Heart left ventricle (tissue), 13 donors: ENCODE measurements at regions not wholly inside any gene's neighbourhood (a gene's known extent, or its start where the extent isn't known, plus 50 kb on each side); places are given as distances from the start of the nearest gene placed in this dataset.

Experiments used
- CTCF ChIP-seq, 12 donors: fragments of 200-600 bp; sonication (generic) in 4 of 12; IDR thresholded peaks; one replicate each; pipeline versions ENCODE4 v1.5.0 to v1.8.0; 2018 to 2022; ENCODE audit warnings: antibody characterized with exemption in 12 of 12, mild to moderate bottlenecking in 5 of 12
- POLR2A ChIP-seq, 2 donors: fragments of 450-650 bp; IDR thresholded peaks; one replicate each; pipeline ENCODE4 v1.6.1; 2017; ENCODE audit warnings: antibody characterized with exemption in 2 of 2, mild to moderate bottlenecking in 2 of 2, moderate library complexity in 2 of 2
- donor health status: ischemic (EF 13 %, LVEDD 7.1; RV severe dilation, severe dysfunction).
- donor health status: DM: no; HTN: yes; CAD: no.
- donor health status: DM: no; HTN: no; CAD: no.
- donor health status: ischemic (EF 25% LVEDD 6.9; RV normal size, moderate dysfunction).
- donor health status: ischemic (EF 25% LVEDD 5.7; RV mildly dilated, moderate dysfunction).
- donor health status: ischemic (EF 35%, LVEDD 5.7; RV mildly dilated, moderate dysfunction).
- donor health status: nonischemic (EF 11% LVEDD 7.7; RV severe dilation, severe dysfunction).
- donor health status: DM: yes; HTN: yes; CAD: no.
- donor health status: PGD.
- donor health status: ischemic (EF 29% LVEDD 5.4; RV normal size, mild dysfunction).
- donor health status: nonischemic (EF 23%, LVEDD 6.1; RV moderate dilation, normal function).

DNA sequence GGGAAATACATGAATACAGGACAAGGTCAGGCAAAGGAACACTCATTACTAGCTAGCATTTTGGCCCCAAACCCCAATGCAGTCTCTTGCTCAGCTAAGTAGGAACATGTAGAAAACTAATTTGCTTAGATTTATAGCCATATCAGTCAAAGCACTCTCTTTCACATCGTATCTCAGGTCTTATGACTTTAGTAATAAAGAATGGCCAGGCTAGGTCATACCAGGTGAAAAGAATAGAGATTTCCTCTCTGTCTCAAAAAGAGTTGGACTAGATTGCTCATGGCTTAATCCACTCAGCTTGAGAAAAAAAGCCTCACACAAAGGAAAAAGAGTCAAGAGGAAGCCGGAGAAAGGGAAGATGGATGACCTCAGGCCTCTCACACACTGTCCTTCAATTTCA is 772.7 kb upstream of the SEMA6A start:
- TF ChIP-seq CTCF (IDR thresholded peaks at IDR 0.05), result no peak
- TF ChIP-seq POLR2A (IDR thresholded peaks at IDR 0.05), result no peak
